Mucosa of descending colon (tissue), 3 donors: ENCODE measurements at regions not wholly inside any gene's neighbourhood (a gene's known extent, or its start where the extent isn't known, plus 50 kb on each side); places are given as distances from the start of the nearest gene placed in this dataset.

Source experiments
- ATAC-seq: fragments of 200-7000 bp; cut with Tn5 transposase; one replicate; pipeline ENCODE4 v1.9.1; 2020; ENCODE audit warnings: mild to moderate bottlenecking, moderate library complexity
- DNase-seq, 3 donors: peaks; one replicate each; pipeline ENCODE4 v3.0.0-alpha.2; 2020
- H3K36me3 ChIP-seq: fragments of 200-600 bp; one replicate; pipeline ENCODE4 v1.8.0; 2021; ENCODE audit warnings: low read depth, mild to moderate bottlenecking
- H3K4me1 ChIP-seq: fragments of 200-600 bp; one replicate; pipeline ENCODE4 v1.8.0; 2021; ENCODE audit warnings: low read depth, mild to moderate bottlenecking
- H3K4me3 ChIP-seq: fragments of 200-600 bp; one replicate; pipeline ENCODE4 v1.8.0; 2021; ENCODE audit warnings: mild to moderate bottlenecking
- H3K9me3 ChIP-seq: fragments of 200-600 bp; one replicate; pipeline ENCODE4 v1.8.0; 2021; ENCODE audit warnings: mild to moderate bottlenecking
- CTCF ChIP-seq: fragments of 200-600 bp; IDR thresholded peaks from one replicate; pipeline ENCODE4 v1.8.0; 2022; ENCODE audit warnings: antibody characterized with exemption, mild to moderate bottlenecking
- intact Hi-C, 2 donors: fragments of 100-400 bp; cut with DNase I in 1 of 2; cut with micrococcal nuclease in 1 of 2; formaldehyde crosslinking; loops; one replicate each; pipeline versions ENCODE4 v1.11.0 to v1.11.1; 2022; cut with DNase I, micrococcal nuclease
- donor health status: DM: no; HTN: no; CAD: no; lungs with moderate emphysema.
- donor health status: DM: no; HTN: no; CAD: no.
- donor health status: DM: no; HTN: yes; CAD: no.

- peak; percentile 90 for ATAC-seq
- no peaks in the 10 kb centered on the region for H3K9me3 ChIP-seq
- no peak for TF ChIP-seq CTCF
- no peaks in the 10 kb centered on the region for H3K36me3 ChIP-seq
- DNase-seq, result peak; percentile 98 to 99 (median 99)
- H3K4me1 ChIP-seq, result peaks cover 6% of the 10 kb centered on the region
- intact Hi-C loops, result loop anchor here (5.0 to 10.0 kb wide), 4 partner anchors 40 to 453 kb away; partner anchors contain the start of gene TRIM13 (in 1 of the 2)
- peak overlapping the region; percentile 62 for H3K4me3 ChIP-seq
These were observed 66.6 kb downstream of the KCNRG start for GRCh38 chr13:50081679-50082425.

- H3K4me3 ChIP-seq, result peak overlapping the region; percentile 62
- no peaks in the 10 kb centered on the region for H3K36me3 ChIP-seq
- no peaks in the 10 kb centered on the region for H3K9me3 ChIP-seq
- peak; percentile 89 to 95 (median 91) for DNase-seq
- no peak for TF ChIP-seq CTCF
- ATAC-seq, result peak; percentile 84
- H3K4me1 ChIP-seq, result peaks cover 6% of the 10 kb centered on the region
- intact Hi-C loops, result loop anchor here (5.0 to 10.0 kb wide), 4 partner anchors 40 to 452 kb away; partner anchors contain the start of gene TRIM13 (in 1 of the 2)
These were observed 67.4 kb downstream of the KCNRG start for GRCh38 chr13:50082426-50083281.

- H3K36me3 ChIP-seq, result no peaks in the 10 kb centered on the region
- H3K9me3 ChIP-seq, result no peaks in the 10 kb centered on the region
- TF ChIP-seq CTCF, result peak; percentile 15
- intact Hi-C loops, result loop anchor here (10.0 kb wide), 2 partner anchors 90 to 450 kb away; partner anchors contain the start of gene TRIM13 (in 1 of the 2)
- H3K4me1 ChIP-seq, result peaks cover 4% of the 10 kb centered on the region
- no peak for DNase-seq
- no peak for ATAC-seq
- no peak overlapping the region for H3K4me3 ChIP-seq
These were observed 69.8 kb downstream of the KCNRG start for GRCh38 chr13:50085063-50085462.

GRCh38 chr13:50089633-50090032, 74.4 kb downstream of the KCNRG start:
- Histone ChIP-seq H3K36me3 (no peaks in the 10 kb centered on the region), H3K4me1 (peaks cover 3% of the 10 kb centered on the region), H3K4me3 (no peak overlapping the region), H3K9me3 (no peaks in the 10 kb centered on the region)
- ATAC-seq, result no peak
- DNase-seq, result no peak
- TF ChIP-seq CTCF, result no peak
- intact Hi-C loops, result loop anchor here (10.0 kb wide), 2 partner anchors 95 to 445 kb away; partner anchors contain the start of gene TRIM13 (in 1 of the 2)

GRCh38 chr13:50090211-50090610, 75.0 kb downstream of the KCNRG start:
- Histone ChIP-seq H3K4me1 (no peaks in the 10 kb centered on the region), H3K9me3 (no peaks in the 10 kb centered on the region), H3K4me3 (no peak overlapping the region), H3K36me3 (no peaks in the 10 kb centered on the region)
- DNase-seq (no peak), ATAC-seq (no peak)
- TF ChIP-seq CTCF, result no peak
- intact Hi-C loops, result no loop called here
